HG03103 (cell line): ENCODE measurements at regions not wholly inside any gene's neighbourhood (a gene's known extent, or its start where the extent isn't known, plus 50 kb on each side); places are given as distances from the start of the nearest gene placed in this dataset.

ENCODE experiments used
- ATAC-seq: cut with Tn5 transposase; IDR thresholded peaks from one replicate; pipeline ENCODE4 v1.9.1; 2021; ENCODE audit warnings: low read depth; ENCODE audit not compliant: unreplicated experiment

- no peak for ATAC-seq
Observed at GRCh38 chr6:43840490-43841218, 70.6 kb downstream of the VEGFA start.

- no peak for ATAC-seq
Observed at GRCh38 chr6:43838276-43839036, 68.4 kb downstream of the VEGFA start.

- no peak for ATAC-seq
Observed at GRCh38 chr6:43837507-43837906, 67.5 kb downstream of the VEGFA start.

- ATAC-seq = no peak
Observed at GRCh38 chr6:43836507-43837240, 66.7 kb downstream of the VEGFA start.
